ENCODE measurements at regions not wholly inside any gene's neighbourhood (a gene's known extent, or its start where the extent isn't known, plus 50 kb on each side); places are given as distances from the start of the nearest gene placed in this dataset.

DNA sequence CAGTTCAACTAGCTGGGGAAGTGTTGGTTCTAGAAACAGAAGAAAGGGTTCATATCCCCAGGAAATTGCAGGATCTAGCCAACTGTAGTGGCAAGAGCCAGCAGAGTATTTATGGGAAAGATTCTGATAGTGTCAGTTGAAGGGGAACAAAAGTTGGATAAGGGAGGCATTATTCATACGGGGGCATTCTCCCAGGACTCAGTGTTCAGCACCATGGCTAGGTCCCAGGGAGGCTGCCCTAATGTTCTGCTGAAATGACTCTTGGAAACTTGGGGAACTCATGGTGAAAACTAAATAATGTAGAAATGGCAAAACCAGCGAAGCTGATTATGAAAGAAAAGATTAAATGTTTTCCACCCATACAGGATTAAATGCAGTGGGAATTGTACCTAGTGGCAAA is 543.7 kb downstream of the TRIB2 start:
- Histone ChIP-seq H2AFZ (ENCODE audit: low read length) (no peak overlapping the region), H3K27ac (replicated peaks; ENCODE audit: low read length) (no peak overlapping the region), H3K4me2 (ENCODE audit: insufficient read depth, low read length, poor library complexity, severe bottlenecking) (no peak overlapping the region), H3K79me1 (ENCODE audit: low read depth, low read length) (no peaks in the 10 kb centered on the region), H2BK5ac (ENCODE audit: low read length) (no peak overlapping the region), H2BK15ac (ENCODE audit: low read length) (no peak overlapping the region), H3K23ac (ENCODE audit: low read depth, low read length, poor library complexity) (no peak overlapping the region), H3K27me3 (ENCODE audit: control insufficient read depth in 3 of 3, insufficient read depth in 3 of 3, low read depth in 1 of 3, low read length in 3 of 3) (no peaks in the 10 kb centered on the region), H3K36me3 (replicated peaks in 1 of 2; ENCODE audit: control insufficient read depth in 2 of 2, insufficient read depth in 2 of 2, low read length in 2 of 2) (no peaks in the 10 kb centered on the region), H2BK12ac (ENCODE audit: low read length) (no peak overlapping the region), H2BK120ac (ENCODE audit: low read depth, low read length) (no peak overlapping the region), H3K4me3 (ENCODE audit: low read length in 2 of 2) (no peak overlapping the region), H4K91ac (ENCODE audit: low read depth, low read length, poor library complexity) (no peak overlapping the region), H3K4me1 (ENCODE audit: control insufficient read depth in 2 of 2, insufficient read depth in 1 of 2, low read depth in 1 of 2, low read length in 2 of 2) (no peaks in the 10 kb centered on the region), H2AK5ac (ENCODE audit: low read depth, low read length) (no peak overlapping the region), H3K14ac (ENCODE audit: low read length) (no peak overlapping the region), H3K9me3 (replicated peaks in 1 of 2; ENCODE audit: control insufficient read depth in 2 of 2, insufficient read depth in 1 of 2, low read depth in 1 of 2, low read length in 2 of 2) (no peaks in the 10 kb centered on the region), H3K4ac (ENCODE audit: low read length) (no peak overlapping the region), H4K8ac (ENCODE audit: low read depth, low read length) (no peak overlapping the region), H3K18ac (ENCODE audit: low read length) (no peak overlapping the region), H3K9ac (ENCODE audit: low read depth, low read length, poor library complexity) (no peak overlapping the region)
- peak; percentile 21 for DNase-seq (ENCODE audit: low spot score)
- no CpG with 5 or more reads among the region's 2 CpGs for WGBS, 2 donors (ENCODE audit: extremely low coverage in 2 of 2, insufficient read length in 2 of 2, insufficient replicate concordance in 1 of 2)

DNA sequence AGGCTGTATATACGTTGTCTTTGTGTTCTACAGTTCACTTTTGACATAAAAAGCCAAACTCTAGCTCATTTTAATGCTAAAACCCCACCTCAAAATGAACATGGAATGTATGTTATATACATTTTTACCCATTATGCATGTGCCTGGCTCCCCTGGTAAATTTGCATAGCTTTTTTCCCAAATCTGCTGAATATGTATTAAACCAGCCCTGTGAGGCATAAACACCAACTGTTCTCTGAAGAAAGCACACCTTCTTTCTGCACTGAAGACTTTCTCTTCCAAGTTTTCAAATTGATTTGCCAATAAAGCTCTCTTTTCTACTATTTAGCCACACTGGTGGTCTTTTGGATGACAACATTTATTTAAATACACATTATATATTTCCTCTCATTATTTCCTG is 549.4 kb downstream of the TRIB2 start:
- Histone ChIP-seq H3K4ac (ENCODE audit: low read length) (no peak overlapping the region), H3K18ac (ENCODE audit: low read length) (no peak overlapping the region), H3K14ac (ENCODE audit: low read length) (no peak overlapping the region), H3K27me3 (ENCODE audit: control insufficient read depth in 3 of 3, insufficient read depth in 3 of 3, low read depth in 1 of 3, low read length in 3 of 3) (no peaks in the 10 kb centered on the region), H2BK5ac (ENCODE audit: low read length) (no peak overlapping the region), H3K4me3 (ENCODE audit: low read length in 2 of 2) (no peak overlapping the region), H3K23ac (ENCODE audit: low read depth, low read length, poor library complexity) (no peak overlapping the region), H2AK5ac (ENCODE audit: low read depth, low read length) (no peak overlapping the region), H4K8ac (ENCODE audit: low read depth, low read length) (no peak overlapping the region), H2BK15ac (ENCODE audit: low read length) (no peak overlapping the region), H3K9me3 (replicated peaks in 1 of 2; ENCODE audit: control insufficient read depth in 2 of 2, insufficient read depth in 1 of 2, low read depth in 1 of 2, low read length in 2 of 2) (no peaks in the 10 kb centered on the region), H3K4me2 (ENCODE audit: insufficient read depth, low read length, poor library complexity, severe bottlenecking) (no peak overlapping the region), H2AFZ (ENCODE audit: low read length) (no peak overlapping the region), H3K79me1 (ENCODE audit: low read depth, low read length) (no peaks in the 10 kb centered on the region), H2BK120ac (ENCODE audit: low read depth, low read length) (no peak overlapping the region), H2BK12ac (ENCODE audit: low read length) (no peak overlapping the region), H3K4me1 (ENCODE audit: control insufficient read depth in 2 of 2, insufficient read depth in 1 of 2, low read depth in 1 of 2, low read length in 2 of 2) (no peaks in the 10 kb centered on the region), H3K36me3 (replicated peaks in 1 of 2; ENCODE audit: control insufficient read depth in 2 of 2, insufficient read depth in 2 of 2, low read length in 2 of 2) (no peaks in the 10 kb centered on the region), H3K9ac (ENCODE audit: low read depth, low read length, poor library complexity) (no peak overlapping the region), H3K27ac (replicated peaks; ENCODE audit: low read length) (no peak overlapping the region), H4K91ac (ENCODE audit: low read depth, low read length, poor library complexity) (no peak overlapping the region)
- WGBS, 2 donors (ENCODE audit: extremely low coverage in 2 of 2, insufficient read length in 2 of 2, insufficient replicate concordance in 1 of 2) = no CpG with 5 or more reads among the region's 1 CpG
- no peak for DNase-seq (ENCODE audit: low spot score)

DNA sequence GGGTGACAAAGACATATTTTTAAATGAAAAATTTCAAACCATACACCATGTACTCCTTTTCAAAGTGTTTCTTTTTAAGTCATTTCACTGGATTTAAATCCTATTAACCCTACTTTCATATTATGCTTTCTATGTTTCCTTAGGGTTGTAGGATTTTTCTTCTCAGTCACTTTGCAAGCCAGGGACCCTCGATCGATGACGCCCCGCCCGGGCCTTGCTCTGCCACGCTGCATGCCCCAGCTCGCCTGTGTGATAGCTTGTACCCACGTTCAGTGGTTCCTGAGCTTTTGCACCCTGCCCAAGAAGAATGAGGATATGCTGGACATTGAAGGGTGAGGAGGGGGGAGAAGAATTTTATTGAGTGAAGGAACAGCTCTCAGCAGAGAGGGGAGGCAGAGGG is 568.0 kb downstream of the TRIB2 start:
- H3K27ac ChIP-seq (replicated peaks; ENCODE audit: low read length) = no peak overlapping the region
- no peak for DNase-seq (ENCODE audit: low spot score)
- no peak overlapping the region for H3K14ac ChIP-seq (ENCODE audit: low read length)
- no peak overlapping the region for H2AK5ac ChIP-seq (ENCODE audit: low read depth, low read length)
- H3K27me3 ChIP-seq (ENCODE audit: control insufficient read depth in 3 of 3, insufficient read depth in 3 of 3, low read depth in 1 of 3, low read length in 3 of 3) = no peaks in the 10 kb centered on the region
- H2BK12ac ChIP-seq (ENCODE audit: low read length) = no peak overlapping the region
- H3K79me1 ChIP-seq (ENCODE audit: low read depth, low read length) = no peaks in the 10 kb centered on the region
- H3K9ac ChIP-seq (ENCODE audit: low read depth, low read length, poor library complexity) = no peak overlapping the region
- H3K23ac ChIP-seq (ENCODE audit: low read depth, low read length, poor library complexity) = no peak overlapping the region
- H2AFZ ChIP-seq (ENCODE audit: low read length) = no peak overlapping the region
- H4K91ac ChIP-seq (ENCODE audit: low read depth, low read length, poor library complexity) = no peak overlapping the region
- no CpG with 5 or more reads among the region's 8 CpGs for WGBS, 2 donors (ENCODE audit: extremely low coverage in 2 of 2, insufficient read length in 2 of 2, insufficient replicate concordance in 1 of 2)
- no peaks in the 10 kb centered on the region for H3K4me1 ChIP-seq (ENCODE audit: control insufficient read depth in 2 of 2, insufficient read depth in 1 of 2, low read depth in 1 of 2, low read length in 2 of 2)
- H3K36me3 ChIP-seq (replicated peaks in 1 of 2; ENCODE audit: control insufficient read depth in 2 of 2, insufficient read depth in 2 of 2, low read length in 2 of 2) = no peaks in the 10 kb centered on the region
- H3K4me2 ChIP-seq (ENCODE audit: insufficient read depth, low read length, poor library complexity, severe bottlenecking) = no peak overlapping the region
- H2BK5ac ChIP-seq (ENCODE audit: low read length) = no peak overlapping the region
- no peak overlapping the region for H3K18ac ChIP-seq (ENCODE audit: low read length)
- no peak overlapping the region for H2BK15ac ChIP-seq (ENCODE audit: low read length)
- no peak overlapping the region for H2BK120ac ChIP-seq (ENCODE audit: low read depth, low read length)
- H3K4ac ChIP-seq (ENCODE audit: low read length) = no peak overlapping the region
- no peaks in the 10 kb centered on the region for H3K9me3 ChIP-seq (replicated peaks in 1 of 2; ENCODE audit: control insufficient read depth in 2 of 2, insufficient read depth in 1 of 2, low read depth in 1 of 2, low read length in 2 of 2)
- H4K8ac ChIP-seq (ENCODE audit: low read depth, low read length) = no peak overlapping the region
- no peak overlapping the region for H3K4me3 ChIP-seq (ENCODE audit: low read length in 2 of 2)

DNA sequence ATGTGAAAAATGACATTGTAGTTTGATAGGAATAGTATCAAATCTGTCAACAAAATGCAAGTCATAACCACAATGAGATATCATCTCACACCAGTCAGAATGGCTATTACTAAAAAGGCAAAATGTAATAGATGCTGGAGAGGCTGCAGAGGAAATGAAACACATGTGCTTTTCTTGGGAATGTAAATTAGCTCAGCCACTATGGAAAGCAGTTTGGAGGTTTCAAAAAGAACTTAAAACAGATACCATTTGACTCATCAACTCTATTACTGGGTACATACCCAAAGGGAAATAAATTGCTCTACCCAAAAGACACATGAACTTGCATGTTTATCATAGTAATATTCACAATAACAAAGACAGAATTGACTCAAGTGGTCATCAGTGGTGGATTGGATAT is 572.6 kb downstream of the TRIB2 start:
- Histone ChIP-seq H3K9me3 (replicated peaks in 1 of 2; ENCODE audit: control insufficient read depth in 2 of 2, insufficient read depth in 1 of 2, low read depth in 1 of 2, low read length in 2 of 2) (no peaks in the 10 kb centered on the region), H2BK12ac (ENCODE audit: low read length) (no peak overlapping the region), H2AK5ac (ENCODE audit: low read depth, low read length) (no peak overlapping the region), H3K27me3 (ENCODE audit: control insufficient read depth in 3 of 3, insufficient read depth in 3 of 3, low read depth in 1 of 3, low read length in 3 of 3) (no peaks in the 10 kb centered on the region), H3K18ac (ENCODE audit: low read length) (no peak overlapping the region), H3K36me3 (replicated peaks in 1 of 2; ENCODE audit: control insufficient read depth in 2 of 2, insufficient read depth in 2 of 2, low read length in 2 of 2) (no peaks in the 10 kb centered on the region), H3K79me1 (ENCODE audit: low read depth, low read length) (no peaks in the 10 kb centered on the region), H3K4me2 (ENCODE audit: insufficient read depth, low read length, poor library complexity, severe bottlenecking) (no peak overlapping the region), H3K4me1 (ENCODE audit: control insufficient read depth in 2 of 2, insufficient read depth in 1 of 2, low read depth in 1 of 2, low read length in 2 of 2) (no peaks in the 10 kb centered on the region), H3K4me3 (ENCODE audit: low read length in 2 of 2) (no peak overlapping the region), H2BK15ac (ENCODE audit: low read length) (no peak overlapping the region), H3K4ac (ENCODE audit: low read length) (no peak overlapping the region), H3K27ac (replicated peaks; ENCODE audit: low read length) (no peak overlapping the region), H3K9ac (ENCODE audit: low read depth, low read length, poor library complexity) (no peak overlapping the region), H2BK120ac (ENCODE audit: low read depth, low read length) (no peak overlapping the region), H2AFZ (ENCODE audit: low read length) (no peak overlapping the region), H4K91ac (ENCODE audit: low read depth, low read length, poor library complexity) (no peak overlapping the region), H3K14ac (ENCODE audit: low read length) (no peak overlapping the region), H2BK5ac (ENCODE audit: low read length) (no peak overlapping the region), H3K23ac (ENCODE audit: low read depth, low read length, poor library complexity) (no peak overlapping the region), H4K8ac (ENCODE audit: low read depth, low read length) (no peak overlapping the region)
- DNase-seq (ENCODE audit: low spot score) = no peak

All from neuronal stem cell (in vitro differentiated cells).